GM18502 (cell line): ENCODE measurements at regions not wholly inside any gene's neighbourhood (a gene's known extent, or its start where the extent isn't known, plus 50 kb on each side); places are given as distances from the start of the nearest gene placed in this dataset.
A peak's percentile ranks its signal among the peaks of the same experiment; 100 is the strongest.
"Not testable (repeated sequence)": the region's sequence is repeated elsewhere in the genome, so short reads cannot be mapped to it uniquely, and the experiment has no call there.

ENCODE experiments used
- ATAC-seq: cut with Tn5 transposase; IDR thresholded peaks from one replicate; pipeline ENCODE4 v1.9.1; 2021; ENCODE audit warnings: mild to moderate bottlenecking; ENCODE audit not compliant: unreplicated experiment, poor library complexity

GRCh38 chr6:119720160-119720559, 370.6 kb upstream of the MAN1A1 start:
- no peak for ATAC-seq

GRCh38 chr6:119717942-119718341, 368.4 kb upstream of the MAN1A1 start:
- no peak for ATAC-seq

DNA sequence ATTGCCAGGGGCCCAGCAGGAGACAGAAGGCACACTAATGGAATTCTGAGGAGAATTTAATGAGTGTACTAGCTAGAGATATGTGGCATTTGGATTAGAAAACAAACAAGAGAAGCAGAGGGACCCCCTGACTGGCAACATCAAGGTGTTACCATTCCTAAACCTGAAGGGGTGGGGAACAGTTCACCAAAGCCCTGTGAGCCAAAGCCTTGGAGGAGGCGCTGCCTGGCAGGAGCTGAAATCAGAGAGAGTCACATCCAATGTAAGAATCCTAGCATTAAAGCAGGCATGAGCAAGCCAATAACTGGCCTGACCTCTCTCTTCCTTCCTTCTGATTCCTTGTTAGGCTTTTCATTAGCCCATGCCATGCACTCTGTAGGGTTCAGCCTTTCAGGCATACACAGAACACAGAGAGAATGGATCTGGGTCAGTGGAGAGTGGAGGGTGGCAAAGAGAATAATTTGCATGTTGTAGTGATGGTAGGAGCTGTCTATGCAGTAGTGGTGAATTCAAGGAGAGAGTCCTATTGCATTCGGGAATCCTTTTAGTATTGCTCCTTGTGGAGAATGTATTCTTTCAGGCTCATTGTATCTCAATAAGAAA, 367.2 kb upstream of the MAN1A1 start:
- no peak for ATAC-seq

DNA sequence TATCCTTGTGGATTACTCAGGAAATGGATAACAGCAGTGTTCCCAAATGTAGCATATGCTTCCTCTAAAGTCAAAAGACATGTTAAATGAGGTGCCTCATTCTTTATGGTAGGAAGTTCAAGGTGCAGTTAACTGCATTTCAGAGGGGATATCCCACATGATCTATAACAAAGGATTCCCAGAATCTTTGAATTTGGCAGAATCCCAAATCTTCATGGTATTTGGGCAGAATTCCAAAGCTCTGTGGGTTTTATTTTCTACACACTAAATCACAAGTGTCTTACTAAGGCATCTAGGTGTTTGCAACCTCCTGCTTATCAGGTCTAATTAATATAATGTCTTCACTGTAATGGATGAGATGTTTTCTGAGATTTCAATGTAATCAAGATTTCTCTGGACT, 364.3 kb upstream of the MAN1A1 start:
- no peak for ATAC-seq

DNA sequence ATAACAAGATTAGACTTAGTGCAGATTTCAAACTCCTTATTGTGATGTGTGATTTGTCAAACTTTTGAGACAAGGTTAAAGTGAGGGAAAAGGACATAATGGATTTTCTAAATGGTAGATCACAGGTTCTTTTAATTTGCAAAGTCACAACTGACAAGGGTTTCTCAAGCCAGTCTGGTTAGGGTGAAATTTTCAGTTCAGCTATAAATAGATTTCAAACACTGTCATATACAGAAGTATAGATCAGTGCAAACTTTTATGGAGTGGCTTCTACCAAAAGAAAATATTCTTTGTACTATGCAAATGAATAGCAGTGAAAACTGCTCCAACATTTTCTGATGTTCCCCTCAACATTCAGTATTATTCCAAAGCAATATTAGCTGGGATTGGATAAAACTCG, 337.1 kb upstream of the MAN1A1 start:
- ATAC-seq, result no peak

GRCh38 chr6:119686240-119686639, 336.7 kb upstream of the MAN1A1 start:
- no peak for ATAC-seq

DNA sequence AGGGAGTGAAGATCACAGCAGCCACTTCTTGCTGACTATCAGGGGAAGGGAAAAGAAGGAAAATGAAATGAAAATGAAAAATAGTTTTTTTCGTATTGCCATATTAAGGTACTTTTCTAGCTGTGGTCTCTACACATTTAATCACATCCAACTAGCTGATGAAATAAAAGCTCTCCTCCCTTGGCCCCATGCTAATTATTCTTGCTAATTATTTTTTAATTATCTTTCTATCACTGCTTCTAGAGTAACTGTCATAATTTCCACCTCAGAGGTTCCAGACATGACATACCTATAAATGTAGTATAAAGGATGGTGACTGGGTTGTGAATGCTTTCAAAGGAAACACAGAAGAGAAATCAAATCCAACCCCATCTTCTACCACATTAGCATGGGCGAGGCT, 334.1 kb upstream of the MAN1A1 start:
- no peak for ATAC-seq

DNA sequence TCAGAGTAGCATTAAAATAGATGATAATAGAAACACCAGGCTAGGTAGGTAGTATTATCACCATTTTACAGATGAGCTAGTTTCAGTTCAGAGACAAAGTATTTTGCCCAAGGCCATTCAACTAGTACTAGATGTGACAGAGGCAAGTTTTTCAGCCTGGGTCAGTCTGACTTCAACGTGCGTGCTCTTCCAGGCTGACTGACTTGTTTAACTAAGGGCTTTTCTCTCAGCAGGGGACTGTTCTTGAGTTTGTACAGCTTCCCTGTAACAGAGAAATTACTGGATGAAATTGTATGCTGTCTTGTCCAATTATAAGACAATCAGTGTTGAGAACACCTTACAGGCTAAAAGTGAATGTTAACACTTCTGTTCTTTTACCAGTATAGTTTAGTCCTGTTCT, 333.5 kb upstream of the MAN1A1 start:
- ATAC-seq, result no peak

DNA sequence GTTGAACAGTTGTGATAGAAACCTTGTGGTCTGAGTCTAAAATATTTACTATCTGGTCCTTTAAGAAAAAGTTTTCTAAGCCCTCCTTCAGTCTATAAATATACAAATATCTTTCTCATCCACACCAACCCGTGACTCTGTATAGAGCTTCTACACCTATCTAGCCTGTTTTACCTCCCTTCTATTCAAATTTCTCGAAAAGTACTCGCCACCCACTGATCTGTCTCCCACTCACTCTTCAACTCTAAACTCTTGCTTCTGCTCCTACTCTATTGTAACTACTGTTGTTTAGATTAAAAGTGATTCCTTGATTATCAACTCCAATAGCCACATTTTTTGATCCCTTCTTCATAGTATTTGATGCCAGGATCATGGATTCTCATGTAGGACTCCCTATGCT, 329.4 kb upstream of the MAN1A1 start:
- no peak for ATAC-seq

- no peak for ATAC-seq
Observed at GRCh38 chr6:119677384-119677783, 327.8 kb upstream of the MAN1A1 start.

DNA sequence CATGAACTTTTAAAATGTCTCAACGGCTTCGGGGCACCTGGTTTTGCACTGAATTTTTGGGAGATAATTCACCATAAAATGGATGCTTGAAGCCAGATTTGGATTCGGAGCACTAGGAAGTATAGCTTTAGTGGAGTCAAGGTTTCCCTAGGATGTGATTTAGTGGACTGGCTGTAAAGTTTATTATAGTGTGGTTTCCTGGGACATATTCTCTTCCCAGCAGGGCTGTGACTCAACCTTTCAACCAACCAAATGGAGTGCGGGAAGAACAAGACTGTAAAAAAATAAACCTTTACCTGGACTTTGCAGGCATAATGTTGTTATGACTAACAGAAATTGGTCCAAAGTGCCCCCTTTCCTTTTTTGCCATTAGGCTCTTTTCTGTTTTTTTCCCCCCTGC, 327.4 kb upstream of the MAN1A1 start:
- ATAC-seq, result no peak

DNA sequence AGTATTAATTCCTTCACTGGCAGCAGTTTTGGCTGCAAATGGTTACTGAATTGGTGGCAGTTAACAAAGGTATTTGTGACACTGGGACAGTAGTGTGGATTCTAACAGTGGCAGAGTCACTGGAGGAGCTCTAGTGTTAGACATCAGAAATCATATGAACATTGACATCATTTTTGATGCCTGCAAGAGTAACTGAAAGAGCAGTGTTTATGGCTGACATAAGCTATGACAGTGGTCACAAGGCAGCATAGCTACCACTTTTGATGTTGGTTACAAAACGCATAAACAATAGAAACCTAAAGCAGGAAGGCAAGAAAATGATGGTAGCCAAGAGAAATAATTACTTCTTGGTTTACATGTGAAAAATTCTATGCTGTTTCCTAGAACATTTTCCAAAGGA, 326.7 kb upstream of the MAN1A1 start:
- no peak for ATAC-seq

DNA sequence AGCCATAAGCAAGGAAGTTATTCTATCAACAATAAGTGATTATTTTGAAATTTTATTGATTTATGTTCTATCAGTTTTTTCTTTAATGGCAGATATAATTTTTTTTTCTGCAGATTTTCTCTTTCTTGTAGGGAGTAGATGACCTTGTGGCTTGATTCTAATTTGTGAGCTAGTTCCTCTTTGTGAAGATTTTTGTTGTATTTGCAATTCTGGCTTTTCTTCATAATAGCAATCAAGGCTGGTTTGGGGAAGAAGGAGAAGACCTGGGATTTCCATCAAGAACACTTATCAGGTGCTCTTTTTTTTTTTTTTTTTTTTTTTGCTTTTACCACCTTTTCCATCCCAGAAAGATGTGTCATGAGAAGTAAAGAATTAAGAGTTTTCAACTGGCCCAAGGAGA, 324.2 kb upstream of the MAN1A1 start:
- no peak for ATAC-seq

GRCh38 chr6:119672725-119673124, 323.2 kb upstream of the MAN1A1 start:
- ATAC-seq, result no peak

DNA sequence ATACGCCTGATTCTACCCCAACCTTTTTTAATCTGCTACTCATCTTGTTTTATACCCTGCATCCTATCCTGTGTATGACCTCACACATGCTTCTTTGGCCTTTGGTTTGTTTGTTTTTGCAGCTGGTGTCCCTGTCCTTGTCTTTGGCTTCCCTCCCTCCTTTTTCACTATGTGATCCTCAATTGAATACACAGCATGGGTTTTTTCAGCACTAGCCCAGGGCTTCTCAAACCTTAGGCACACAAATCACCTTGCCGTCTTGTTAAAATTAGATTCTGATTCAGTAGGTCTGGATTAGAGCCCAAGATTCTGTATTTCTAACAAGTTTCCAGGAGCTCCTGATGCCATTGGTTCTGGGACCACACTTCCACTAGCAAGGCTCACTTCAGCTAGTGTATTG, 321.5 kb upstream of the MAN1A1 start:
- ATAC-seq, result no peak

DNA sequence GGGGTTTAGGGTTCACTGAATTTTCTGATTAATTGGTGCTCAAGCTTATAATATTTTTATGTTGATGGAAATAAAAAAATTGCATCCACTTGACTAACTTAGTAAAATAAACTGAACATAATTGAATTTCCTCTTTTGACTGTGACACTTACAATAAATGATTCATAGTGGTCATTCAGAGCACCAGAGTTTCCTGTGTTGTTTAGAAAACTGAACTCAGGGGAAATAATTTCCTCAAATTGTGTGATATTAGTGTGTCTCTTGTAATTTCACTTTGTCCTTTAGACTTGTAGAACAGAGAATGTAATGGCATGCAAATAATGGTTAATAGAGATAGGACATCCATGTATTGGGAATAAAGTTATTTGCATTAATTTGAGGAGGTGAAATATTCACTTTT, 319.7 kb upstream of the MAN1A1 start:
- no peak for ATAC-seq

DNA sequence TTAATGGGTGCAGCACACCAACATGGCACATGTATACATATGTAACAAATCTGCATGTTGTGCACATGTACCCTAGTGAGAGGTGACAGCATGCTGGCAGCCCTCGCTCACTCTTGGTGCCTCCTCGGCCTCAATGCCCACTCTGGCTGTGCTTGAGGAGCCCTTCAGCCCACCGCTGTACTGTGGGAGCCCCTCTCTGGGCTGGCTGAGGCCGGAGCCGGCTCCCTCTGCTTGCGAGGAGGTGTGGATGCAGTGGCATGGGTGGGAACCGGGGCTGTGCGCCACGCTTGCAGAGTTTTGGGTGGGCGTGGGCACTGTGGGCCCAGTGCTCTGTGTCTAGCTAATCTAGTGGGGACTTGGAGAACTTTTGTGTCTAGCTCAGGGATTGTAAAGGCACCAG, 315.9 kb upstream of the MAN1A1 start:
- not testable (repeated sequence) for ATAC-seq

- peak; percentile 44 for ATAC-seq
Observed at GRCh38 chr6:119661628-119662027, 312.1 kb upstream of the MAN1A1 start.

DNA sequence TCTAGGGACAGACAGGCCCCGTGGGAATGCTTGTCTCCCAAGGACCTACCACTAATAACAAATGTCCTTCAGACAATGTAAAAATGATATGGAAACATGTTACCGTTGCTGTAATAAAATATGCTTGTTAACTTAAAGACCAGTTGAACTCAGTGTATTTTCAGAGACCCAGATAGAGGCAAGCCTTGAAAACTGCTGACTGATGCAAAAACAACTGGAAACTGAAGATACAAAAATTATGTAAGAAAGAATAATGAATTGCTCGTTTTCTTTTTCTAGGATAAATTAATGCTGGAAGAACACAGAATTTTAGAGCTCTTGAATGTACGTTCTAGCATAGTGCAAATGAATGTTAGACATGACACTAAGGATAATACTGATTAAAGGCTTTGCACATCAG, 311.5 kb upstream of the MAN1A1 start:
- ATAC-seq, result no peak

DNA sequence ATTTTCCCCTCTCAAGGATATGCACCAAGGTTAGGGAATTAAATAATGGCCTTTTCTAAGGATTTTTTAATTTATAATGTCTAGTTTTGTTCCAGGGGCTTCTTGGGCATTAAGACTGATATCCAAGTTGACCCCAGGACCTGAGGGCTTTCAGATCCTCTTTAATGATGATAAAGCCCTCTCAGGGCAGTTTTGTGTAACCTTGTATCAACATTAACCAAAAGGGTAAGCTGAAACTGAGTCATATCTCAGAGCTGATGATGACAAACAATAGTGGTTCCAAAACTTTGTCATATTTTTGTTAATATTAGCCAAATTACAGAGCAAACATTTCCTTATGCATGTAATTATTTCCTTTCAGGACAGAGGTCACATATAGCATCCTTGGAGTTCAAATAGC, 309.4 kb upstream of the MAN1A1 start:
- no peak for ATAC-seq

- ATAC-seq, result peak; percentile 40
Observed at GRCh38 chr6:119655124-119655523, 305.6 kb upstream of the MAN1A1 start.

DNA sequence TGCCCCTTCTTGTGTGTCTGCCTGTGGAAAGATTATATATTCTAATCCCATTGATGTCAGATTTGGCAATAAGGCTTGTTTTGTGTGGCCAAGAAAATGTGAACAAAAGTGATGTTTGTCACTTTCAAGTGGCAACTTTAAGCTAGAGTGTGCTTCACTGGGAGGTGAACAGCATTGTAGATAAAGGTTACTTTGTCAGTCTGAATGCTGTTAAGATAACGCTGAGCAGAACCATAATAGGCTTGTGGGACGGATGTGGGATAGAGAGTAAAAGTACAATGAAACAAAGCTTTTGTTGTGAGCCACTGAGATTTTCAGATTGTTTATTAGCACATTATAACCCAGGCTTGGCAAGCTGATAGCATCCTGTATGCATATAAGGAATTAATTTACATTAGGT, 303.8 kb upstream of the MAN1A1 start:
- ATAC-seq, result no peak

DNA sequence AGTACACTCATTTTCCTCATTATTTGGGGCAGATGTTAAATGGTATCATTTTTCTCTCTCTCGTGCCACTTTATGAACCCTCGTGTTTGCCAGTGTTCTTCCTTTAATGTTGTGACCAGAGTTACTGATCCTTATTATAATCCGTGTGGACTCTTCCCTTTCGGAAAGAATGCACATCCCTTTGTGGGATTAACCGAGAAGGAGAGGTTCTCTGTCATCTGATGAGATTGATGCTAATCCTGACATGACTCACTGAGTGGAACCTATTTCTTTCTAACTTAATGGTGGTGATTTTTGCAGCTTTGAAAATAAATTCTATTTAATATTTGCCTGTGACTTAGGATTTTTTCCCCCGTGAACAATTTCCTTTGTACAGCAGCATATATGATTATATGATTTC, 300.0 kb upstream of the MAN1A1 start:
- no peak for ATAC-seq
